ENCODE measurements at regions not wholly inside any gene's neighbourhood (a gene's known extent, or its start where the extent isn't known, plus 50 kb on each side); places are given as distances from the start of the nearest gene placed in this dataset.

- DNase-seq (ENCODE audit: low spot score) = no peak
These were observed 518.8 kb upstream of the LCORL start for GRCh38 chr4:18540349-18540748.

DNA sequence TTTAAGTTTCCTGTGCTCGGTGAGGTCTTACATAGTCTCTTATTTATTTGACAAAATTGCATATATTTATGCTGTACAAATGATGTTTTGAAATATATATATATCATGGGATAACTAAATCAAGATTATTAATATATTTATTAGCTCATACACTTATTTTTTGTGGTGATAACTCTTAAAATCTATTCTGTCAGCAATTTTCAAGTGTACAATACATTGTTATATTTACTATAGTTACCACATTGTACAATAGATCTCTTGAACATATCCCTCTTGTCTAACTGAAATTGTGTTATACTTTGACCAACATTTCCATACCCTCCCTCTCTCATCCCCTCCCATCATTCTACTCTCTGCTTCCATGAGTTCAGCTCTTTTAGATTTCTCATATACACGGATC is 516.6 kb upstream of the LCORL start:
- DNase-seq (ENCODE audit: low spot score) = no peak

DNA sequence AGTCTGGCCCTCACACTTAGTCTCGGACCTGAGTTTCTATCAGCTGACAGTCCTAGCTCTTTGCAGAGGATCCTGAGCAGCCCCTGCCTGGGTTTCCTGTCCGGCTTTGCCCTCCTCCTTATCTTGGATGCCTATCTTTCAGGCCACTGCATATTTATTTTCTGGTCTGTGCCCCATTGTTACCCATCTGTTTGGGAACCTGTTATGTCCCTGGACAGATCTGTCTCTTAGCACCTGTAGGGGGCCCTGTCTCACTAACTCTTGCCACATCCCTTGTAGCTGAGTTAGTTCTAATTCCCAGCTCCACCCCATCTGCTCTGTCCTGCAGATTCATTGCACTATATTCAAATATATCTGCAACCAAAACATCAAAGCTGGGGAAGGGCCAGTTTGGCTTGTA is 514.9 kb upstream of the LCORL start:
- no peak for DNase-seq (ENCODE audit: low spot score)

DNA sequence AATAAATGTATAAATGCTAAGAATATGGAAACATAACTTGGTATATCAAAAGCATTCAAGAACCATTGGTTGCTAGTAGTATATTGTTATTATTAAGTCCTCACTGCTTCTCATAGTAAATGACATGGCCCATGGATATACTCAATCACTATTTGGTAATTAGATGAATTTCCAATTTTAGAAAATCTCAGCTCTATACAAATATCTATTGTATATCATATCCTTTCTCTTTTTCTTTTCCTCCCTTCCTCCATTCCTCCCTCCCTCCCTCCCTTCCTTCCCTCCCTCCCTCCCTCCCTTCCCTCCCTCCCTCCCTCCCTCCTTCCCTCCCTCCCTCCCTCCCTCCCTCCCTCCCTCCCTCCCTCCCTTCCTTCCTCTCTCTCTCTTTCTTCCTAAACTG is 514.4 kb upstream of the LCORL start:
- DNase-seq (ENCODE audit: low spot score) = no peak

GRCh38 chr4:18533262-18533775 is 511.8 kb upstream of the LCORL start:
- DNase-seq (ENCODE audit: low spot score) = no peak

DNA sequence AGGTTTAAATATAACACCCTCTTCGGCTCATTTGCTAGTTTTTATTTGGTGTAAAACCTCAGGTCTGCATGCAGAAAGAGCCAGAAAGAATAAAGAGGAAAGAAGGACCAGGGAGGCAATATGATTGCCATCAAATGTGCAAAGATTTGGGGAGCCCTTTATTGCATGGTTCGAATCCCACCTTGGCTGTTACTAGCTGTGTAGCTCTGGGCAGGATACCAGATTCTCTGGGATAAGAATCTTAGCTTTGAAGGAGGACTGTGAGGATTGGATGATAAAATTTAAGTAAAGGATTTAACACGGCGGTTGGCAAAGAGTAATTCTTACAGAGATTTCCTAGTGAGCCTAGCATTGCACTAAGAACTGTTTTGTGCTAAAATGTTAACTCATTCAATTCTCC is 510.2 kb upstream of the LCORL start:
- DNase-seq (ENCODE audit: low spot score) = no peak

DNA sequence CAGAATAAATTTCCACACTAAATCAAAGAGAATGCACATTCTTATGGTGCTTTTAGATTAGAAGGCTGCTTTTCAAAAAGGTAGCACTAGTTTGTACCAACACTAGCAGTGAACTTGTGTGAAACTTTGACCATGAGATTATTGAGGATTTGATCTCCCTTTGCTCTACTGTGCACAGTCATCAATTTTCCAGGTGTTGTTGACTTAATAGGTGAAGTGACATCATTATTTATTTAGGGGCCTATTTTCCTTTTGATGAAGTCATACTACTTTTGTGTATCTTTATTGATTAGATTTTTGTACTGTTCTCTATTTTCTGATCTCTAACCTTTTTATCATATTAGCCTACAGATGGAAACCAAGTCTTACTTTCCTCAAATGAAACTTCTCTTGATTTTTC is 507.9 kb upstream of the LCORL start:
- no peak for DNase-seq (ENCODE audit: low spot score)

GRCh38 chr4:18524667-18525066 is 503.1 kb upstream of the LCORL start:
- no peak for DNase-seq (ENCODE audit: low spot score)

GRCh38 chr4:18518098-18518497 is 496.5 kb upstream of the LCORL start:
- DNase-seq (ENCODE audit: low spot score) = no peak

DNA sequence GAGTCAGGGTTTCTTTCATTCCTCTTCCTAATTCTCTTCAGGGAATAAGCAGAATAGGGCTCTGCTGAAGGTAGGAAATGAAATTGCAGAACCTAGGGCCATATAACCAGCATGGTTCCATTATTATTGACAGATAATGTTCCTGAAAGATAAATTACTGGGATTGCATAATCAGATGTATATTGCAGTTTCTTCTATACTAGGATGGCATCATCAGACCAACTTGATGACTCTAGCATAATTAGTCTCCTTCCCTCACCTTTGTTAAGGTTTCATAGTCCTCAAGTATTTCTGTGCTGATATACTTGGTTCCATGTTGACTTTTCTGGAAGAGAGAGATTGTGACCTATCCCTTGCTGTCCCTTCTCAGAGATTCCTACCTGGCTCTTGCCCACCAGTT is 492.3 kb upstream of the LCORL start:
- no peak for DNase-seq (ENCODE audit: low spot score)

GRCh38 chr4:18512718-18513117 is 491.2 kb upstream of the LCORL start:
- no peak for DNase-seq (ENCODE audit: low spot score)

DNA sequence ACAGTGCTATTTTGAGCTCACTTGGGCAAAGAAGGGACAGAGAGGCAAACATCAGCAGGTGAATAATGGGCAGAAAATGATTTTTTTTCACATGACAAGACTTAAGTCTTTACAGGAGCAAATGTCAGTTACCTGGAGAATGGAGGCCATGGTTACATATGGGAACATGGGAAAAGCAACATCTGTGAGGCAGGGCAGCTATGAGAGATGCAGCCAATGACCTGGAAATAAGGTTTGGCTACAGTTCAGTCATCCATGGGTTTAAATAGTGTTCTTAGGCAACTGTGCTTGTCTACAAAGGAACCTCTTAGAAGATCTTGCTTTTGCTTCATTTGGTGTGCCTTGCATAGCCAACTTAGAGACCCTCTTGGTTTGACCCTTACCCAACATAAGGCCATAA is 490.2 kb upstream of the LCORL start:
- DNase-seq (ENCODE audit: low spot score) = no peak

DNA sequence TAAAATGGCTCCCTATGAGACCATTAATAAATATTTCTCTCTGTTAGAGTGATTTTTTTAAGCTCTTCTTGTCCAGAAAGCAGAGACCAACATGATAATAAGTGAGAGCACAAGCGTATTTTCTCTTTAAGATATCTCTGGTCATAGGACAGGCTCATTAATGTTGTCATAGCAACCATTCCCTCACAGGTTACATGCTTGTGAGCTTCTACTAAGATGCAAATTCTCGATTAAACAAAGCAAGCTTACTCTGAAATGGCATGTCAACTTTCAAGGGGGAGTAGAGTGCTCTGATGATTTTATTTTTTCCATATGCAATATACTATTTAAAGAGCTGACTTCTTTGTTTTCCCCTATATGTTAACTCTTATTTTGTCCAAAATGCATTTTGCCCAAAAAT is 487.2 kb upstream of the LCORL start:
- DNase-seq (ENCODE audit: low spot score) = no peak

DNA sequence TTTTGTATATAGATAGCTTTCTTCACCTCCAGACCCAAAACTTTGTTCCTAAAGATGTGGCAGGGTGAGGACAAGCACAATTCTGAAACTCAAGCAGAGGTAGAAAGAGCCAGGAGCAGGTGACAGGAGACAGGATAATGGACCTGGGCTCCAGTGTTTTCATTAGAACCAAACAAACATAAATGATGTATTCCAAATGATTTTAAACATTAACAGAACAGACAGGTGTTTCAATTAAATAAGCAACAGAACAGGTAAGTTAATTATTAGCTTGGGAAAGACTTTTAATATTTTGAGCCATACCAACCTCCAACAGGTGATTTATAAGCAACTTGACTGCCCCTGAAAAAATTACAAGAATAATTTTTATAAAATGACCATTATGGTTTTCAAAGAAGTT is 459.4 kb upstream of the LCORL start:
- DNase-seq (ENCODE audit: low spot score) = no peak

DNA sequence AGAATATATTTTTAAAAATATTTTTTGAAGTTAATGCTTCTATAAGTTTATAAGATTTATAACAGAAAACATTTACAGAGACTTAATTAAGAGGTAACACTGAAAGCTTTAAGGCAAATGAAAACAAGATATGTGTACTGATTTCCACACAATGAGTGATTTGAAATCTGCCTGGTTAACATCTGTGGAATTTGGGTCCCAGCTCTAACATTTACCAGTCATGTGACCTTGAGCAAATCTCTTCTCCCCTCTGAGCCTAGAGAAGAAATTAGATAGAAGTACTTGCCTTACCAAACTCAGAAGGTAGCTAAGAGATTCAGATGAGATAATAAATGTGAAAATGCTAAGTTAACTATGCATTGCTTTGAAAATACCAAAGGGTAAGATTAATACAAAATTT is 458.8 kb upstream of the LCORL start:
- no peak for DNase-seq (ENCODE audit: low spot score)

DNA sequence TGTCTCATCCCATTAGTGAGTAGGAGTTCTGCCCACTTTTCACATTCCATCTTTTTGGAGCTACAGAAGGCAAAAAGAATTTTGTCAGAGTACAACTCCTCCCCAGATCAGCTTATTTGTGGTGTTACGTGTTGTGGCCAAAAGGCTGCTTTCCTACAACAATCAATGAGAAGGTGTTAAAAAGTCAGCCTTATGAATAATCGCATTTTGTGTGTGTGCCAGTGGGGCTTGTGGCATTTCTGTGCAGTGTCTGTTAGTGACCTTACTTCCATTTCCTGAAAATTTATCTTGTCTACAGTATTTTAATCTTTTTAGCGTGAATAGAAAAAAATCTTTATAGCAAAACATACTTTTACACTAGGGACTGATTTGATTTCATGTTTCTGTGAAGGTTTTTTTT is 458.3 kb upstream of the LCORL start:
- DNase-seq (ENCODE audit: low spot score) = no peak

GRCh38 chr4:18463987-18464559 is 442.5 kb upstream of the LCORL start:
- peak; percentile 3 for DNase-seq (ENCODE audit: low spot score)

- DNase-seq (ENCODE audit: low spot score) = no peak
These were observed 436.9 kb upstream of the LCORL start for GRCh38 chr4:18458465-18458864.

GRCh38 chr4:18454349-18454748 is 432.8 kb upstream of the LCORL start:
- DNase-seq (ENCODE audit: low spot score) = no peak

DNA sequence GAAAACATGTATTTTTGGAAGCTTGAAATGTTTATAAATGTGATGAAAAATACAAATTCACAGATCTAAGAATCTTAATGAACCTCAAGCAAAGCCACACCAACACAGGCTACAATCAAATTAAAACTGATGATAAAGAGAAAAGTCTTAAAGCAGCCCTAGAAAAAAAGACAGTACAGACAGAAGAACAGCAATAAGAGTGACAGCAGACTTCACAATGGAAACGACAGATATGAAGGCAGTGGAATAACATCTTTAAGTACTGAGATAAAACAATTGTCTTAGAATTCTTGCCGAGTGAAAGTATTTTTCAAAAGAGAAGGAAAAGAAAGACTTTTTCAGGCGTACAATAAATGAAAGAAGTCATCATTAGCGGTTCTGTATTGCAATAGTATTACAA is 423.6 kb upstream of the LCORL start:
- no peak for DNase-seq (ENCODE audit: low spot score)

- no peak for DNase-seq (ENCODE audit: low spot score)
These were observed 422.7 kb upstream of the LCORL start for GRCh38 chr4:18444206-18444605.

- DNase-seq (ENCODE audit: low spot score) = no peak
These were observed 421.4 kb upstream of the LCORL start for GRCh38 chr4:18442957-18443356.

- no peak for DNase-seq (ENCODE audit: low spot score)
These were observed 420.1 kb upstream of the LCORL start for GRCh38 chr4:18441676-18442075.

- DNase-seq (ENCODE audit: low spot score) = no peak
These were observed 419.6 kb upstream of the LCORL start for GRCh38 chr4:18441203-18441590.

Measured in COLO829 (cell line).